Left ventricle myocardium inferior (tissue), 1 donor: ENCODE measurements at regions not wholly inside any gene's neighbourhood (a gene's known extent, or its start where the extent isn't known, plus 50 kb on each side); places are given as distances from the start of the nearest gene placed in this dataset.
"Not testable (repeated sequence)": the region's sequence is repeated elsewhere in the genome, so short reads cannot be mapped to it uniquely, and the experiment has no call there.

Experiments used
- DNase-seq: peaks from one replicate; pipeline ENCODE4 v3.0.0-alpha.2; 2020
- H3K27ac ChIP-seq: fragments of 200-600 bp; replicated peaks from 2 replicates; pipeline ENCODE4 v1.8.0; 2021
- H3K27me3 ChIP-seq: fragments of 200-600 bp; 2 replicates; pipeline ENCODE4 v1.8.0; 2021; ENCODE audit warnings: low read depth
- H3K36me3 ChIP-seq: fragments of 200-600 bp; 2 replicates; pipeline ENCODE4 v1.8.0; 2021
- H3K4me1 ChIP-seq: fragments of 200-600 bp; 2 replicates; pipeline ENCODE4 v1.8.0; 2021
- H3K4me3 ChIP-seq: fragments of 200-600 bp; 2 replicates; pipeline ENCODE4 v1.8.0; 2021; ENCODE audit warnings: mild to moderate bottlenecking, moderate library complexity
- H3K9me3 ChIP-seq: fragments of 200-600 bp; replicated peaks from 2 replicates; pipeline ENCODE4 v1.8.0; 2021
- CTCF ChIP-seq: fragments of 200-600 bp; IDR thresholded peaks from 2 replicates; pipeline ENCODE4 v1.8.0; 2021; ENCODE audit warnings: antibody characterized with exemption, mild to moderate bottlenecking, borderline replicate concordance
- intact Hi-C: fragments of 100-400 bp; cut with micrococcal nuclease; formaldehyde crosslinking; loops from one replicate; pipeline ENCODE4 v1.11.0; 2022
- donor health status: DM: no; HTN: yes; CAD: no; lungs with severe emphysema.

GRCh38 chr18:38751211-38751610 lies 1185.6 kb upstream of the CELF4 start:
- Histone ChIP-seq H3K9me3 (no peaks in the 10 kb centered on the region), H3K4me3 (no peak overlapping the region), H3K27ac (no peak overlapping the region), H3K36me3 (no peaks in the 10 kb centered on the region), H3K4me1 (no peaks in the 10 kb centered on the region), H3K27me3 (no peaks in the 10 kb centered on the region)
- DNase-seq, result no peak
- no peak for TF ChIP-seq CTCF
- intact Hi-C loops, result no loop called here

DNA sequence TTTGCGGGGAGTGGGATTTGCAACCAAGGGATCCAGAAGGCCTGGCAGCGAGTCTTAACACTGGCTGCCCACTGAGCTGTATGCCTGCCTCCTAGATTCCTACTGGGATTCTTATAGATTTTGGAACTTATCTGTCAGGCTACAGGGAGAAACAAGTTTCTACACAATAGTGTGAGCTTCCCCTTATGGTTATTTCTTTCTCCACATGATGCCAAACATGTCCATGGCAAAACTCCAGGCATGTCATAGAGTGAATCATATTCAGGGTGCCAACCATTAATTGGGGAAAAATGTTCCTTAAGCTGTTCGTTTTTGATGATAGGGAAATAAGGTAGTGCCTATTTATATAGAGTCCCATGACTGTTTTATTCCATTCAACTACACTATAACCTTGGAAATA lies 1185.2 kb upstream of the CELF4 start:
- intact Hi-C loops, result no loop called here
- no peak overlapping the region for H3K4me3 ChIP-seq

GRCh38 chr18:38747153-38747552 lies 1181.6 kb upstream of the CELF4 start:
- Histone ChIP-seq H3K9me3 (no peaks in the 10 kb centered on the region), H3K27ac (no peak overlapping the region), H3K4me3 (no peak overlapping the region), H3K27me3 (no peaks in the 10 kb centered on the region), H3K36me3 (no peaks in the 10 kb centered on the region), H3K4me1 (no peaks in the 10 kb centered on the region)
- intact Hi-C loops, result no loop called here
- DNase-seq, result no peak
- no peak for TF ChIP-seq CTCF

More for the DNA sequence above, 1185.2 kb upstream of the CELF4 start:
- Histone ChIP-seq H3K9me3 (no peaks in the 10 kb centered on the region), H3K27ac (no peak overlapping the region), H3K4me1 (no peaks in the 10 kb centered on the region), H3K36me3 (no peaks in the 10 kb centered on the region), H3K27me3 (no peaks in the 10 kb centered on the region)
- DNase-seq, result no peak
- no peak for TF ChIP-seq CTCF

GRCh38 chr18:38720181-38720580 lies 1154.6 kb upstream of the CELF4 start:
- intact Hi-C loops, H3K4me1 ChIP-seq, H3K27me3 ChIP-seq, DNase-seq, H3K36me3 ChIP-seq, H3K27ac ChIP-seq, H3K4me3 ChIP-seq, H3K9me3 ChIP-seq: not testable (repeated sequence)

DNA sequence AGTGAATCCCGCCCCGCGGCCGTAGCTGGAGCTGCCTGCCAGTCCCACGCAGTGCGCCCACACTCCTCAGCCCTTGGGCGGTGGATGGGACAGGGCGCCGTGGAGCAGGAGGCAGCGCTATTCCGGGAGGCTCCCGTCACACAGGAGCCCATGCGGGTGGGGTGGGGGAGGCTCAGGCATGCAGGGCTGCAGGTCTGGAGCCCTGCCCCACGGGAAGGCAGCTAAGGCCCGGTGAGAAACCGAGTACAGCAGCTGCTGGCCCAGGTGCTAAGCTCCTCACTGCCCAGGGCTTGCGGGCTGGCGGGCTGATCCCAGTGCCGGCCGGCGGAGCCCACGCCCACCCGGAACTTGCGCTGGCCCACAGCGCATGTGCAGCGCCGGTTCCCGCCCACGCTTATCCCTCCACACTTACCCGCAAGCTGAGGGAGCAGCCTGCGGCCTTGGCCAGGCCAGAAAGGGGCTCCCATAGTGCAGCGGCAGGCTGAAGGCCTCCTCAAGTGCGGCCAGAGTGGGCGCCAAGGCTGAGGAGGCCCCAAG lies 1152.8 kb upstream of the CELF4 start:
- no peak overlapping the region for H3K4me3 ChIP-seq
- peaks cover 6% of the 10 kb centered on the region for H3K9me3 ChIP-seq
- TF ChIP-seq CTCF, result no peak
- intact Hi-C loops, result no loop called here
- no peak overlapping the region for H3K27ac ChIP-seq
- DNase-seq, result no peak
- no peaks in the 10 kb centered on the region for H3K4me1 ChIP-seq
- H3K27me3 ChIP-seq, result no peaks in the 10 kb centered on the region
- no peaks in the 10 kb centered on the region for H3K36me3 ChIP-seq

- no peak overlapping the region for H3K27ac ChIP-seq
- TF ChIP-seq CTCF, result no peak
- H3K4me3 ChIP-seq, result no peak overlapping the region
- no peaks in the 10 kb centered on the region for H3K4me1 ChIP-seq
- H3K36me3 ChIP-seq, result no peaks in the 10 kb centered on the region
- intact Hi-C loops, result no loop called here
- peaks cover 6% of the 10 kb centered on the region for H3K9me3 ChIP-seq
- no peak for DNase-seq
- no peaks in the 10 kb centered on the region for H3K27me3 ChIP-seq
Measured at GRCh38 chr18:38709122-38709521, 1143.5 kb upstream of the CELF4 start.
